HG03066 (cell line): ENCODE measurements at regions not wholly inside any gene's neighbourhood (a gene's known extent, or its start where the extent isn't known, plus 50 kb on each side); places are given as distances from the start of the nearest gene placed in this dataset.
"Not testable (repeated sequence)": the region's sequence is repeated elsewhere in the genome, so short reads cannot be mapped to it uniquely, and the experiment has no call there.

Experiments used
- ATAC-seq: cut with Tn5 transposase; IDR thresholded peaks from one replicate; pipeline ENCODE4 v1.9.1; 2021; ENCODE audit warnings: low read depth; ENCODE audit not compliant: unreplicated experiment

- ATAC-seq = no peak
These were observed 1588.5 kb upstream of the PIK3C3 start for GRCh38 chr18:40366521-40366920.

DNA sequence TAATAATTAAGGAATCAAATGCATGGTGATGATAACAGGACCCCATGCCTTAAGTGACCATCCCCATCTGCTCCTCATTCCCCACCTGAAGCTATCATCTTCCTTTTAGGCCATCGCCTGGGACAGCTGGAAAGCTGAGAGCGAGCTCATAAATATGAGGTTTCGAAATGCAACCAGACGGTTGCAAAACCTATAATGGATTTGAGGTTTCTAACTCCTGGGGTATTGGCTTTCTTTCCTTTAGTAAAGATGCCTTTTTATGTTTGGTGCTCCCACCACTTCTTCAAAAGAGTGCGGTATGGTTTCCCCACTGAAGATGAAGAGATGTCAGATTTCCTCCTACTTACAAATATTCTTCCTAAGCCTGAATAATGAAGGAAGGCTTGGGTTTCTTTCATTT, 1589.5 kb upstream of the PIK3C3 start:
- ATAC-seq = no peak

DNA sequence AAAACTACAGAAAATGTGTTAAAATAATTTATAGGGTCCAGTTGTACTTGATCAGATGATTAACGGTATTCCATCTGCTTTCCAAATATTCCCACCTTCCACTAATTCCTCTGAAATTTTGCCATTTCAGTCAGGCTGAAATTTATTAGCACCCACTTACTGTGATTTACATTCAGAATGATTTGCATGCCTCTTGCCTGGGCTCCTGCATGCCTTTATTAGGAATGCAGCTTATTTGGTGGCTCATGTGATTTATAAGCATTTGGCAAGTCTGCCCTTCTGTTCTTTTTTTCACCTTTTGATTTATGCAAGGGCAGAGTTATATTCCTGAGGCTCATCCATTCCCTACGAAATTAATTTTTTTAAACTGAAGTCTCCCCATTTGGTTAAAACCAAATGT, 1594.5 kb upstream of the PIK3C3 start:
- ATAC-seq = no peak

GRCh38 chr18:40357536-40357935, 1597.5 kb upstream of the PIK3C3 start:
- no peak for ATAC-seq

DNA sequence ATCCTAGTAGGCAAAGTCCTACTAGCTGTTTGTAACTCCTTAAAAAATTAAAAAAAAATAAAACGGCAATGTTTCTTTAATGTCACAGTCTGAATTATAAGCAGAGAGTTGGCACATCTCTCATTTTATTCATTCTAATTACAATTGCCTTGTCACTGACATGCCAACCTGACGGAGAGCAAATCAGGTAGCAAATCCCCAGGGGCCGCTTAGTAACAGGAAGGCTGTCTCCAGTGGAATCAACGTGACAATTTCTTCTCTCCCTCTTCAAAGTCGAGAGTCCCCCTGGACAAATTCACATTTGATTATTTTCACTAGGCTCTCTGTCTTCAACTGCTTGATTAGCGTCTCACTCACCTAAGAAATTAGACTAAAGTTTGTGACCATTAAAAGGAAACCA, 1598.9 kb upstream of the PIK3C3 start:
- ATAC-seq = no peak

- ATAC-seq = no peak
These were observed 1599.3 kb upstream of the PIK3C3 start for GRCh38 chr18:40355726-40356125.

GRCh38 chr18:40348196-40348595, 1606.8 kb upstream of the PIK3C3 start:
- no peak for ATAC-seq

- no peak for ATAC-seq
These were observed 1607.8 kb upstream of the PIK3C3 start for GRCh38 chr18:40347261-40347660.

DNA sequence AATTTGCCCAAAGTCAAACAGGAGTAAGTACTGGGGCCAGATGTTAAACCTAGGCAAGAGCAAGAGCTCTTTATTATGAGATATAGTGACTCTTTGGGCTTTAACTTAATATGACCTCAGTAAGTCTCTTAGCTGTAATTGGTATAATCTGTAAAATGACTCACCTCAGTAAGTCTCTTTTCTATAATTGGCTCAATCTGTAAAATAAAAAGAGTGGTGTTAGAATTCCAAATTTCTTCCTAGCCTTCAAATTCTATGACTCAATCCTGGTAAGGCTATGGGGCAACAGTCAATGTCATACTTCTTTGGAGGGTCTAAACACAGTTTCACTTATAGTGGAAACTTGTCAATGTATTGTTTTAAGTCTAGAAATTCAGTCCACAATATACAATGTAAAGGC, 1608.9 kb upstream of the PIK3C3 start:
- no peak for ATAC-seq

GRCh38 chr18:40341701-40342100, 1613.3 kb upstream of the PIK3C3 start:
- ATAC-seq = no peak

- ATAC-seq = no peak
These were observed 1616.8 kb upstream of the PIK3C3 start for GRCh38 chr18:40338284-40338683.

GRCh38 chr18:40326985-40327384, 1628.0 kb upstream of the PIK3C3 start:
- ATAC-seq = no peak

DNA sequence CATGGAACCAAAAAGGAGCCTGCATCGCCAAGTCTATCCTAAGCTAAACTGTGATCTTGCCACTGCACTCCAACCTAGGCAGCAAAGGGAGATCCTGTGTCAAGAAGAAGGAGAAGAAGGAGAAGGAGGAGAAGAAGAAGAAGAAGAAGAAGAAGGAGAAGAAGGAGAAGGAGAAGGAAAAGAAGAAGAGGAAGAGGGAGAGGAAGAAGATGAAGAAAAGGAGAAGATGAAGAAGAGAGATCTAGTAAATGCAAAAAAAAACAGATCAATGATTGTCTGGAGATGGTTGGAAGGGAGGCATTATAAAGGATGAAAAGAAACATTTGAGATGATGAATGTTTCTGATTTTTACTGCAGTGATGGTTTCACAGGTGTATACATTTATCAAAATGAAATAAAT, 1629.0 kb upstream of the PIK3C3 start:
- ATAC-seq = no peak

DNA sequence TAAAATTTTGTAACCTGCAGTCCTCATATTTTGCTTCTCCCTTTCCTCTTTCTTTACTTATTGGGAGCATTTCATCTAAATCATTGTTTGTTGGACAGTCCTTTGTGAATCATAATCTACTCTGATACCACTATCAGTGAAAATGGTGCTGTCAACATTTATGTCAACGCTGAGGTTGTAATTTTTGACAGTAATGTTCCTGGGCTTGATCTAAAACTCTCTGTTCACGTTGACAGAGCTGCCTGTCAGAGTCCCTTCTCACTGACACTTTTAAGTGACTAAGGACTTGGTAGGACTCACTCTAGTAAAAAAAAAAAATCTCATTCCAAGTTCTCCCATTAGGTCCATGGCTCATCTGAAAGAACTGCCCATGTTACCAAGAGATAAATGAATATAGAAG, 1640.8 kb upstream of the PIK3C3 start:
- ATAC-seq = no peak

DNA sequence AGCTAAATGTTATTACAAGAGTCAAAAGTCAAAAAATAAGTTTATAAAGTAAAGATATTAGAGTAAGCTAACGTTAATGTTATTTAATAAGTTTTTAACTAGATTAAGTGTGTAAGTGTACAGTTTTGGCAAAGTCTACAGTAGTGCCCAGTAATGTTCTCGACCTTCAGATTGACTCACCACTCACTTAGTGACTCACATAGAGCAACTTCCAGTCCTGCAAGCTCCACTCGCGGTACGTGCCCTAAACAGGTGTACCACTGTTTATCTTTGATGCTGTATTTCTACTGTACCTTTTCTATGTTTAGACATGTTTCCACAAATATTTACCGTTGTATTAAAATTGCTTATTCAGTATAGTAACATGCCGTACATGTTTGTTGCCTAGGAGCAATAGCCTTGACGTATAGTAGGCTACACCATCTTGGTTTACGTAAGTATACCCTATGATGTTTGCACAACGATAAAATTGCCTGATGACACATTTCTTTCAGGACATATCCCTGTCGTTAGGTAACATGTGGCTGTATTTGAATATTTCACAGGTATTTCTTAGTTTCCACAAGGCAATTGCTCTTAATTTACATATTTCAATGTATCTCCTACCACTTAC, 1641.9 kb upstream of the PIK3C3 start:
- no peak for ATAC-seq

- no peak for ATAC-seq
These were observed 1647.4 kb upstream of the PIK3C3 start for GRCh38 chr18:40307627-40308026.

DNA sequence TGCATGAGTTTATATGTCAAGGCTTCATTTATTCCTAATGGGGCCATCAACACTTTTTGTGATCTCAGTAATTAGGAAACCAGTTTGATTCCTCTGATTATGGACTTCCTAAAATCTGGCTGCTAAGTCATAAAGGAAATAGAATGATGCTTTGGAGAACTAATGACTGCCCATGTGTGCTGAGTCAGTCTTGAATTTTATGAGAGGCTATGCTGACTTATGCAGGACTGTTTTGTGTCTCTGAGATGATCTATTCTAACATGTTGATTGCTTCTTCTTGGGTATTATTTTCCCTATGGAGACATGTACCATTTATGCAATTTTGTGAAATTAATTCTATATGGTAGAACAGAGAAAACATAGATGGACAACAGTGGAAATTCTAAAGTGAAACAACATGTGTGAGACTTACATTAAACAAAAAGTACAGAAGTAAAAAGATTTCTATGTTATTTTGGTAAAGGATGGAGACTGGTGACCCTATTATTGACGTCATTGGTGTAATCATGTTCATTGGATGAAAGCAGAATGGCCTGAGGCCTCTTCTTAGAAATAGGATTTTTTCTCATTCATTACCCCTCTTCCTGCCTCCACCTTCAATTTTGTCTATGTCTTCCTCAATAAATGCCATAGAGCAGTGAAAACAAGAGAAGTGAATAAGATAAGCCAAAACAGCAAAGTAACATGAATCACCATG, 1658.2 kb upstream of the PIK3C3 start:
- ATAC-seq = no peak

GRCh38 chr18:40292985-40293710, 1661.9 kb upstream of the PIK3C3 start:
- no peak for ATAC-seq

GRCh38 chr18:40283560-40283959, 1671.5 kb upstream of the PIK3C3 start:
- ATAC-seq = no peak

DNA sequence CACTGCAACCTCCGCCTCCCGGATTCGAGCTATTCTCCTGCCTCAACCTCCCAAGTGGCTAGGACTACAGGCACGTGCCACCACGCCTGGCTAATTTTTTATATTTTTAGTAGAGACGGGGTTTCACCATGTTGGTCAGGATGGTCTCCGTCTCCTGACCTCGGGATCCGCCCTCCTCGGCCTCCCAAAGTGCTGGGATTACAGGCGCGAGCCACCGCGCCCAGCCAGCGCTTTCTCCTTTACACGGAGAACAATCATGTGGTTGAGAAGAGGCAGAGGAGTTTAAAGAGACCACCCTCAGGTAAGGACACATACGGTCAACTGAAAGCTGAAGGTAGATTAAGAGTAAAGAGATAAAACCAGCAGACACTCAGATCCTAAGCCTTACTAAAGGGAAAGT, 1673.7 kb upstream of the PIK3C3 start:
- not testable (repeated sequence) for ATAC-seq

GRCh38 chr18:40274618-40275196, 1680.3 kb upstream of the PIK3C3 start:
- no peak for ATAC-seq
